A673 (cell line): ENCODE measurements at regions not wholly inside any gene's neighbourhood (a gene's known extent, or its start where the extent isn't known, plus 50 kb on each side); places are given as distances from the start of the nearest gene placed in this dataset.

Experiments used
- CTCF ChIP-seq: fragments of 300-800, 200-600 bp; sonication (generic); conservative IDR thresholded peaks from 2 replicates; pipeline ENCODE4 v1.5.1; 2017; ENCODE audit warnings: low read depth, mild to moderate bottlenecking, antibody characterized with exemption, low read length, moderate library complexity, mixed read lengths
- EZH2 ChIP-seq: fragments of 200-600 bp; sonication (generic); IDR thresholded peaks from 2 replicates; pipeline ENCODE4 v1.6.1; 2017; ENCODE audit warnings: borderline replicate concordance, low read depth, mild to moderate bottlenecking, mixed read lengths, antibody characterized with exemption, low read length; ENCODE audit not compliant: poor library complexity, severe bottlenecking

DNA sequence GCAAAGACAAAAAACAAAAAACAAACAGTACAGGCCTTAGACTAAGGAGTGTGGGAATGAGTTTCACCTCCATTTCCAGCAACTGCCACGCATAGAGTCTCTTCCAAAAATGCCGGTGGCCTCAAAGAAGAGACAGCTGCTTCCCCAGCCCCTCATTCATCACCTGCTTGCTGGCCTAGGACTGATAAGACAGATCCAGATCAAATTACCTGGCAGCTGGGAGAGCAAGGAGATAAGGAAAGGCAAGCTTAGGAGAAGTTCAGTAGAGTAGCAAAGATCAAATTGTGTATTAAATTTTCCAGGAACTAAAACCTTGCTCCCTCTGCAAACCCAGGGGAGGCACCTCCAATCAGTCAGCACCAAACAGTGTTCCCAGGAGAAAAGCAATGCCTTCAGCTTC is 325.8 kb upstream of the CTNNB1 start:
- TF ChIP-seq CTCF (no peak), EZH2 (no peak)
